GM21737 (cell line): ENCODE measurements at regions not wholly inside any gene's neighbourhood (a gene's known extent, or its start where the extent isn't known, plus 50 kb on each side); places are given as distances from the start of the nearest gene placed in this dataset.

Experiments used
- ATAC-seq: cut with Tn5 transposase; IDR thresholded peaks from one replicate; pipeline ENCODE4 v1.9.1; 2021; ENCODE audit warnings: mild to moderate bottlenecking, moderate library complexity; ENCODE audit not compliant: unreplicated experiment

DNA sequence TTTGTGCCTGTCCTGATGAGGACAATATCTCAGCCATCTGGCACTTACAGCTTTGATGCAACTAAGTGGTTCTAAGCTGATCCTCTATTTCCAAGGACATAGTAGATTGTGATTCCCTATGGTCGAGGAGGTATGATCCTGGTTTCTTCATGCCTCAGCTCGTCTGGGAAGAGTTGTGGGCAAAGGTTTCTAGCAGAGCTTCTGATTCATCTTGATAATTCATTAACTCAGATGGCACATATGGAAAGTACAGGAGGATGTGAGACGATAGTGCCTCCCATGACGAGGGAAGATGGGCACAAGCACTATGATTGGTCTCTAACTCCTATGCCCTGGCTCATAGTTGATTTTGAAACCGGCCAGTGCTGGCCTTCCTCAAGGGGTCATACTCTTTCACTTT, 334.2 kb upstream of the SEMA6D start:
- ATAC-seq: no peak

DNA sequence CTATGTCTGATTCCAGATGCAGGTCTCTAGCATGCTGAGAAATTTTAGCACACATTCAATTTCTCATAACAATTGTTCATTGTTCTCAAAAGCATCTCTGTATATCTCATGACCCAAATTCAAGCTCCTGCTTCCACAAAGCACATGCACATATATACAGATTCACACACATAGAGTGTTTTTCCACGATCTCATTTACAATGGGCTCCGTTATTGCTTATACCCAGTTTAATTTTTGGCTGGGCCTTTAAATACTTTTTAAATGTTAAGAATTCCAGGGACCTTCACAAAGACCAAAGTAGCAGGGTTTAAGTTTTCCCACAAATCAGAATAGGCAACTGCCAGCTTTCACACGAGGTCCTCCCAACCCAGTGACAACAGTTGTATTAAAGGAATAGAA, 333.5 kb upstream of the SEMA6D start:
- no peak for ATAC-seq

DNA sequence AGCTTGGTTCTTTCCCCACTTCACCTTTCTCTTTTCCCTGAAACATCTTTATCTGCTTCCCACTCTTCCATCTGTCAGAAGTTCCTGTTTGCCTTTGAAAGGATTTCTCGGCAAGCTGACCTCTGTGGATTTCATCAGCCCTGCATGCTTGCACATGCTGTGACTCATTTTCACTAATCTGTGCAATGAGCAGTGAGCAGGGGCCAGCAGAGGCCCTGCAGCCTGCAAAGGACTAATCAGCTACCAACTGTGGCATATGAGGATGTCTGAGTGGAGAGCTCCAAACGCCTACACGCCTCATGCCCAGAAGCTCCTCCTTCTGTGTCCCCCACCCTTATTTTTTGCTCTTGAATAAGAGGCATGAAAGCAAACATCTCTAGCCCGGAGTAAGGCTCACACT, 333.0 kb upstream of the SEMA6D start:
- no peak for ATAC-seq

DNA sequence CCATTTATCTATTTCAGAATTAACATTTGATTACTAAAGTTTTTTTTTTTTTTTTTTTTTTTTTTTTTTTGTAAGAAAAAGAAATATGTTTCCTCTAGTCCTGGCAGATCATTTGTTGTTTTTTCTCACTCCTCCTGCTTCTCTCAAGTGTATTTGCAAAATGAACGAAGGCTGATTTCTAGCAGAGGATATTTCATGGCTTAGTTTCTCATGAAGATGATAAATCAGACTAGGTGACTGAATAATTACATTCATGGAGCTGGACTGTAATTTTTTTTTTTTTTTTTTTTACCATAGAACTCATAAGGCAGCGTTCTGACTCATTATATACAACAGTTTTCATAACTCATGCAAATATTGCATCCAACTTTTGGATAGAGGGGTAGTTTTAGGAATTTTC, 332.5 kb upstream of the SEMA6D start:
- no peak for ATAC-seq

DNA sequence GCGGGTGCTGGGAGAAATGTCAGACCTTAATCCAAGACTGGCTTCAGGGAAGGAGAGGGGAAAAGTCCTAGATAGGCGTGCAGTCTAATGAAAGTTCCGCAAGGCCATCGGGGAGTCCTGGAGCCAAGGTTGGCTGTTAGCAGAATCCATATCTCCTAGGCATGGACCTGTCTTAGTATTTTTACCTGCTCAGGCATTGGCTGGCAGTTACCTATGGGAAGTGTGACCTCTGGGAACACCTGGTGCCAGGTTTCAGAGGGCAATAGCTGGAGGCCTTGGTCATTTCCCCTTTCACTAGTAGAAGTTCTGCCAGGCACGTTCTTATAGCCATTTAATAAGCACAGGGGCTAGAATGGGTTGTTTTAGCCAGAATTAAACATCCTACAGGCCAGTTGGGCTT, 330.8 kb upstream of the SEMA6D start:
- no peak for ATAC-seq

DNA sequence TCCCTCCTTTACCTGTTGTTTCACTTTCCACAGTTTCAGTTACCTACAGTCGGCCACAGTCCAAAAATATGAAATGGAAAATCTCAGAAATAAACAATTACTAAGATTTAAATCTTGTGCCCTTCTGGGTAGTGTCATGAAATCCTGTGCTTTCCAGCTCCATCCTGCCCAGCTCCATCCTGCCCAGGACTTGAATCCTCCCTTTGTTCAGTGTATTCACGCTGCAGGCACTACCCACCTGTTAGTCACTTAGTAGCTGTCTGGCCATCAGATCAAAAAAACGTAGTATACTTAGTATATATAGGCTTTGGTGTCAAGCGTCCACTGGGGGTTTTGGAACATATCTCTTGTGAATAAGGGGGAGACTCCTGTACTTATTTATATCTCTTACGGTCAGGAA, 329.0 kb upstream of the SEMA6D start:
- no peak for ATAC-seq

DNA sequence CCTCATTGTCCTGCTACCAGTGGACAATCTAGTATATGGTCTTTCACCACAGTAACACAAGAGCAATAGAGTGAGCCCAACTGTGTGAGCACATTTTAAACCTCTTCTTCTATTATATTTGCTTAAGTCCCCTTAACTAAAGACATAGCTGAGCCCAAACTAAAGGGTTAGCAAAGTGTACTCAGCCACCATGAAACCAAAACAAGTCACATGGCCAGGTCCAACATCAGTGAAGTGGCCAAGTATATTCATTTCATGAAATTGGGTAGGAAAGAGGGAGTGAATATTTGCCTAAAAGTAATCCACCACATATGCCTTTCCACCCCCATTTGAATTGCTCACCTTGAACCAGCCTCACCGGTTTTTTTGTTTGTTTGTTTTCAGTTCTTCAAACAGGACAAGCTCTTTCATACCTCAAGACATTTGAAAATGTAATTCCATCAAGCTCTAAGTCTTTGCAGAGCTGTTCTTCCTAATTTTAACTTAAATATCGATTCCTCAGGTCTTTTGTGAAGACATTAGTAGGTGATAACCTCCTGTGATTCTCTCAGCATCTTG, 327.0 kb upstream of the SEMA6D start:
- no peak for ATAC-seq

DNA sequence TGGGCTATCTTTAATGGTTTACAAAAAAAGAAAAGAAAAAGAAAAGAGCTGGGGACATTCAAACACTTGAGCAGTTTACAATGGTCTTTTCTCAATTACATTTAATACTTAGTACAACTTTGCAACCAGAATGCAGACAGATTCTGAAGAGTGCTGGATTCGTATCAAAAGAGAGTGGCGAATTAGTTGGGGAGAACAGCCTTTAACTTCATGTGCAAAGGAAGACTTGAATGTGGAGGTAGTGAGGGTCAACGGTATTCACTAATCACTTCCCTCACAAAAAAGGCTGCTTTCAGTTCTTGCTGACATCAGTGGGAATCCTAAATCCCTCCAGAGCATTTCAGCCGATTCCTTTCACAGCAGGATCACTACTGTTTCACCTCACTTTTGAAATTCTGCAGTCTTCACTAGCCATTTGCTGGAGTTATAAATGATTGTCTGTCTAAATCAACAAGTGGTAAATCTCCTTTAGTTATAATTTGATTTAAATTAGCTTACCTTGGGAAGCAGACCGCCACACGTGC, 323.0 kb upstream of the SEMA6D start:
- no peak for ATAC-seq

DNA sequence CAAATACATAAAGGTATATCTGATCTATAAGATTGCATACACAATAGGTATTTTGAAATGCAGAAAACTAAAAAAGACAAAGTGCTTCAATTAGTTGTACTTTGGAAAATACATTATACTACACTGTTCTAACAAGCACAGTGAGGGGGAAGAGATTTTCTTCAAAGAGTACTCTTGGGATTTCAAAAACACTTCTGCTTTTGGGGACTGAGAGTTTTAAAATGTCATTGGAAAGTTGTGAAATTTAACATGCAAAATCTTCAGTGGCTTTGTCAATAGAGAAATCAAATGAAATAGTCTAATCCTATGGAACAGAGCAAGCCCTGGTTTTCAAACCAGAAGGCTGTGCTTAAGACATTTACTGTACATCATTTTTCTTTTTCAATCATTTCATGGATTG, 322.2 kb upstream of the SEMA6D start:
- no peak for ATAC-seq

DNA sequence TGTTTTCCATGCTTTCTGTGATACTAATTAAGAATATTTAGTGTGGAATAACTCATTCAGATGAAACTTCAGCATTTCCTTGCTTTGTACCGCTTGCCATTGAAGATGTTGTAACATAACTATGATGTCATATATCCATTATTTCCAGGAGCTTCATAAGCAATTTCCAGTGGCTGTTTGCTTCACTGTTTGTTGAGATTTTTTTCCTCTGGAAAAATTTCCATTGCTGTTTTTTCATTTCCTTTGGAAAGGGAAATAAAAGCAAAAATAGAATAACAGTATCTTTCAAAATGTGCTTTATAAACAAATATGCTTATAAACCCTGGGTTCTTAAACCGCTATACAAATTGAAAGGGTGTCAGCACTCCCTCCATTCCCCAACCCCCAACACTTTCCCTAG, 319.6 kb upstream of the SEMA6D start:
- ATAC-seq: no peak

DNA sequence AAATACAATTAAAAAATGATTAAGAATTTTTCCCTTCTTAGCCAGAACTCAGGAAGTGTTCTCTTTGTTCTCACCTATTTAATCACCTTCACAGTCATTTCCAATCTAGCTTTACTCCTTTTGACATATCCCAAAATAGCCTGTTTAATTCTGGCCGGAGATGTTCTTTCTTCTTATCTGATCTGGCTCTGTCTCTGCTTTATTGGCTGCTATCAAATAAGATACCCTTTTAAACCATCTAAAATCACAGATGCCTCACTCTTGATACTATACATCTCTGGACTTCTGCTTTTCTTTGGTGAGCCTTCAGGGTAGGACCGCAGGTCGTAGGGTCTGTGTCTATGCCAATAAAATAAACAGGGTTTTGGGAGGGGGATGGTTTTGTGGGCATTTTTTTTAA, 319.2 kb upstream of the SEMA6D start:
- ATAC-seq: no peak

DNA sequence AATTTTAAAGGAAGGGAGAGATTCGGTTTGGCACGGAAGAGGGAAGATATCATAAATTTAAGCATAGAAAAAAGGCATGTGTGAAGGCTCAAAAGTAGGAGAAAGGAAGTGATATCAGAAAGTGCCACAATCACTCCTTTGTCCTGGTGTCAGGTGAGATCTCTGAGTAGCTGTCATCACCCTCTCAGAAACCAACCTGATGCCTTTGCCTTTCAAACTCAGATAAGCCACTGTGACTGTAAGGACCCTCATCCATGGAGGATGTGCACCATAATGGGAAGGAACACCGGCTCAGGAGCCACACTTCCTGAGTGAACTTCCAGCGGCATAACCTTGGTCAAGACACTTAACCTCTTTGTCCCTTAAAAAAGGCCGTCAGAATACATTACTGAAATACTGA, 318.7 kb upstream of the SEMA6D start:
- no peak for ATAC-seq

DNA sequence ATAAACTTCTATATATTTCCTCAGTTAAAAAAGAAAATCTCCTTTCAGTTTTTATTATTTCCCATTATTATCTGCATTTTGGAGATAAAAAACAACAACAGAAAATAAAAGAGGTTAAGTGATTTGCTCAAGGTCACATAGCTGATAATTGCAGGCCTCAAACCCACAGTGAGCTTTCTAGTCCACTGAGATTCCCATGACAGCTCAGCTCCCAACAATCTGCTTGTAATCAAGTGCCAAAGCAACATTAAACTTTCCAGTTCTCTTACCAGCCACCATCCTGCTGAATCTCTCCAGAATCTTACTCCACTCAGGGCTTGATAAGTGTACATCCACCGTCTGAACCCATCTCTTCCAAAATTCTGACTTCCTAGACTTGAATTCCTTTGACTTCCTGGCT, 318.2 kb upstream of the SEMA6D start:
- ATAC-seq: no peak

DNA sequence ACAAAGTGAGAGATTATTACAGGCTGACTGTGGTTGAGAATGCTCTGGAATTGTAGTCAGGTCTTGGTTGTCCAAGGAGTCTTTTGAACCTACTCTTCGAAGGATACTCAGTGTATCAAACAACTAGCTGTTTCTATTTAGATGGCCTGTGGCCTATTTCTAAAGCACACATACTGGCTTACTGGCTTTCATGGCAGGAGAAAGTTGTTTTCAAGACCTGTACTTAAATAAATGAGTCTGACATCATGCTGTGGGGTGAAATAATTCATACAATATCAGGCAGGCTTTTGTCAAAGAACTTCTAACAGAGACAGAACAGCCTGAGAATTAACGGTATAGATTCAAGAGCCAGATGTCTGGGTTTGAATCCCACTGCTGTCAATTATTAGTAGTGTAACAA, 316.7 kb upstream of the SEMA6D start:
- no peak for ATAC-seq

DNA sequence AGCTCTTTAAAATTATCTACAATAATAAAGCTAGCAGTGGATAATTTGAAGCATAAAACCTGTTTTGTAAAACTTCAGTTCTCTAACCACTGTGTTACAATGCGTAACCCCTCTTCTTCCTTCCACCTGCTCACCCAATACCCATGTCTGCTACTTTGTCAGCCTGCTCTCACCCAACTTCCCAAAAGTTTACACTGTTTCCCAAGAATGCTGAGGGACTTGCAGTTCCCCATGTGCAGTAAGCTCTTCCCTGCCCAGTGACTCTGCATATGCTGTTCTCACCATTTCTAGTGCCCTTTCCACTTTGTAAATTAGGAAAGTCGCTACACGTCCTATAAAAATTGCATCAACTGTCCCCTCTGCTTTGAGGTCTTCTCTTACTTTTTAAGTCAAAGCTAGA, 315.9 kb upstream of the SEMA6D start:
- ATAC-seq: no peak

DNA sequence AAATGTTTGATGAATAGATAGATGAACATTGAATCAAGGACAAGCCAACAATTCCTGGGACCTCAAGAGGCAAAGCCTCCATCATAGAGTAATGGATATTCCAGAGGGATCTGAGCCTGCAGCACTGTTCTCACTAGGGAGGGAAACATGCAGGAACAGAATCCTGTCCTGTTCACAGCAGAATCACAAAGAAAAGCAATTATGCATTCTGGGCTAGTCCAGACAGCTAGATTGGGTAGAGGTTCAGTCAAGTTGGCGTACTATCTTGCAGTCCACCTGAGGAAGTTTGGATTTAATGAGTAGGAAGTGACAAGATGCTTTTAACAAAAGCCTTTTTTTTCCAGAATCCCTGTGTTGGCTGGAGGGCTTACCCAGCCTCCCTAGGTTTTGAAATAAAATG, 314.5 kb upstream of the SEMA6D start:
- ATAC-seq: no peak

DNA sequence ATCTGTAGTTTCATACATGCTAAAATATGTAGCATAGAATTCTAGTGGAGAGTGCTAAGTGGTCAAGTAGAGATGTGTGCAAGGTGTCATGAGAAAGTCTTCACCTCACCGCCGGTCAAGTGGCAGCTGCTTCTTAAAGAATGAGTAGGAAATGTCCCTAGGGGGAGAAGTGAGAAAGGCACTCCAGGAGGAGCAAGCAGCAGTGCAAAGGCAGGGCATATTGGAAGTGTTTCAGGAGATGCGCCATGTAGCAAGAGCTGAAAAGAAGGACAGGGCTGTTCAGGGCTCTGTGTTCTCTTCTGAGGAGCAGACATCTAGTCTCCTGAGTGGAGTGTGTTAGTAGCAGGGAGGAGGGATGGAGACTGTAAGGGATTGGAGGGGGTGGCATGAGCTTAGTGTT, 312.4 kb upstream of the SEMA6D start:
- ATAC-seq: no peak

DNA sequence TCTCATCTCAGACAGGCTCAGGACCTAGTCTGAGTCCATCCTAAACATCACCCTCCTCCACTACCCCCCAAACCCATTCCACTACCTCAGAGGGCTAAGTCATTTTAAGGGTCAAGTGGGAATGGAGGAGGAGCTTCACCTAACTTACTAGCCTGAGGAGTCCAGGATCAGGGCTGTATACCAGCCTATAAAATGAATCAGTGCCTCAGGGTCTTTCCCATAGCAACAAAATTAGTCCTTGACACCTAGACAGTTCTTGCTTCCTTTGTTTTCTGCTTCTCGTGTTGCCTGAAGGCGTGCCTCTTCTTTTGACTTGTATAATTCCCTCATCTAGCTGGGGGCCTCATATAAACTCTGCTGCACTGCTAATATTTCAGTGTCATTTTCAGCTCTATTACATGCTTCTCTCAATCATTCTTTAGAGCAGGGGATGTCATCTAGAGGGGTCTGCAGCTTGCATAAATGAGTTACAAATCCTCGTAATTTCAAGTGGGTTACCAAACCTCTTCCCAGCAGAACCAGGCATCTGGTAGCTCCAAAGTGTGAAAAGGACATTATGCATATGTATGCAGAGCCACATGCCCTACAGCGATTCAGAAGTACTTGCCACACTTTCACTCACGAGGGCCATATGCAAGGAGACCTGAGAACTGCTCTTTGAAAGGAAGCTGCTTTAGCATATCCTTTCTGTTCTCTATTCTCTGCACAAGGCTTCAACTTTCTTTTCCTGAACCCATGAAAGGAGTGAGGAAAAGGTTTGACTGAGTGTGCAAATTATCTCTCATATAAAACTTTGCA, 311.7 kb upstream of the SEMA6D start:
- ATAC-seq: no peak

DNA sequence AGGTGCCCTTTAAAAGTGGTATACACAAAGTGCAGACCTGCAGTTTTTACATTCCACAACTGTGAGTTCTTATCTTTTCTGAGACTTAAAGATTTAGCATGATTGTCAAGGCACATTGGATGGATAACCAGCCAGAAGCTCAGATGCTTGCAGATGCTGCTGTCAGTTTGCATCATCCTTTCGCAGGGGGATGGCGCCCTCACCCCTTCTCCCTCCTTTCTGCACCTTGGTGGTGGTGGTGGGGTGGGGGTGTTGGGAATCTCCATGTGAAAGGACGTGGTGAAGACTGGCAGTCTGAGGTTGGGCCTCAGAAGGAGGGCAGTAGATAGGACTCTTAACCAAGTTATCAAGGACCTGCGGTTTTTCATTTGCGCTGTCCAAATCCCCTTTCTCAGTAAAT, 309.6 kb upstream of the SEMA6D start:
- no peak for ATAC-seq

DNA sequence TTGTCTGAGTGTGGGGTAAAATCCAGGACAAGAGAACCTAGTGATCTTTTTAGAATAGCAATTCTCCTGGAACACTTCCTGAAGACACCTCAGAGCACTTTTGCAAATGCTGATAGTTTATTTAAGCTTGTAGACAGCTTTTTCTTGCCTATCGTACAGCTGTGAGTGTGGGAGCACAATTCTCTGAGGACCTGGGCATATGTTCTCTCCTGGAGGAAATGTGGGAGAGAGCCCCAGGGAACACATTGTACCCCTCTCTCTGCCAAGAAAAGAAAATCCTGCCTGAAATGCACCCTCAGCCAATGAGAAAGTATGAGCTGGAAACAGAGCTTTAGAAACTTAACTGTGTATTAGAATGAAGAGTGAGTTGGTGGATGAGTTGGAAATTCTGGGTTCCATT, 308.3 kb upstream of the SEMA6D start:
- no peak for ATAC-seq

DNA sequence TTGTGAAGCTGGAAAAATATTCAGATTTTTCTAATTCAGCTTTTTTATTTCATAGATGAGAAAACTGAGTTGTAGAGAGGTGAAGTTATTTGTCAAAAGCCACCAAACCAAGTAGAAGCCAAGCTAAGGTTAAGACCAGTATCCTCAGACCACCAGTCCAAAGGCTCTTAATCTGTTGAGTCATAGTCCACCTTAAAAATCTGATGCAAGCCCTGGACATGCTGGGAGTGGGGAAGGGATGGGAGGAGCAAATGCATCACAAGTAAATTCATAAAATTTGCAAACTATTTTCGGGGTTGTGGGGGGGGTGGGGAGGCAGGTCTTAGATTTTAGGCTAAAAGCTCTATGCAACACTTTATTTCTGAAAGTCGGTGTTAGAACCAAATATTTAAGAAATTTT, 307.7 kb upstream of the SEMA6D start:
- no peak for ATAC-seq

DNA sequence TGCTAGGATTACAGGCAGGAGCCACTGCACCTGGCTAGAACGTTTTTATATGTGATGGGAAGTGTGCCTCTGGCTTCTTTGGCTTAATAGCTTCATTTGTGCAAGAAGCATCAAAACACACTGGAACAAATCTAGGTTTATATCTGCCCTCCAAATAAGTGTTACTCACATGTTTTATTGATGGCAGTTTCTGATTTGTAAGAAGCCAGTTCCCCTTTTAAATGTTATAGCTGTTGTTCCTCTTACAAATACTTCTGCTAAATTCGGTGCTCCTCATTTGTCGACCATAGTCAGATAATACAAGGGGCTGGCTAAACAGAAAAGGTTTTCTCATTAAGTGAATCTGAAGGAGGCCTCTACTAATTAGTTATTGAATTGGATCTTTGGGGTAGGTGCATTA, 307.1 kb upstream of the SEMA6D start:
- no peak for ATAC-seq

DNA sequence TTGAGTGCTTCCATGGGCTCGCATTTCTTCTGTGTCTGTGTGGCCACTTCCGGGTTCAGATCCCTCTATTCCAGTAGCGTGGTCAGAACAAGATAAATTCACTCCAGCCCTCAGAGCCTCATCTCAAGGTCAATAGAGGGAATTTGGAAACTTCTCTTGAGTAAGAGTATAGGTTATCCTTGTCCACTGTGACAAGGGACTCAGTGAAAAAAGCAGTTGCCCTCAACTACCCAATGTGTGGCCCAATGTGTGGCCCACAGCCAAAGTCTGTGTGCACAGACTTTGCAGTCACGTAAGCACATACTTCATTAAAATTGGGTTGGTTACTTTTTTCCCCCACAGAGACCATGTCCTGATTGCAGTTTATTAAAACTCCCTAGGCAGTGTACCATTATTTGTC, 305.6 kb upstream of the SEMA6D start:
- ATAC-seq: no peak
